ENCODE measurements at regions not wholly inside any gene's neighbourhood (a gene's known extent, or its start where the extent isn't known, plus 50 kb on each side); places are given as distances from the start of the nearest gene placed in this dataset.

DNA sequence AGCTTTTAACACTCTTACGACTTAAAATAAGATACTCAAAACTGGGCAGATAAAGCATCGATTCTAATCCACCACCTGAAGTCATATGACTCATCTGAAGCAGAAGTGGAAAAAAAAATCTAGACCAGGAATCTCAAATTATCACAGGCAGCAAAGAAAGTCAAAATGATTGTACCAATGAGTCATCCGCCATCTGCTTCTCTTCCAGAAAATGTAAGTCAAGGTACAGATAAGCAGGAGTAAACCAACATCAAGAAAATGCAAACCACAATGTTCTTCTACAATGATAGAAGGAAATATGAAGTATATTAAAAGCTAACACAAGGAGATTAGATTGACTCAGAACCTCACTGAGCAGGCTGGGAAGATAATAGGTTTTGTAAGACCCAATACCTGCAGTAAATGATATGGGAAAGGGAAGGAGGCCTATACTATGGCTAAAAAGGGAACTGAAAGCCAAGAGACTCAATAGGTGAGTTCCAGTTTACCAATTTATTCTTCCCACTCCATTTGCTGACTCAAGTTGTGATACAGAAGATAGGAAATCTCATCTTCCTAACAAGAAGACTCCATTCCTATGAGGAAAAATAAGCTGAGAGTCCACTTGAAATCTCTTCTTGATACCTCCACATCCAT lies 88.4 kb upstream of the TET2 start:
- 0 out of 2 replicates have a peak, but pooled peaks have one; percentile 15 for TF ChIP-seq TOX (CRISPR knock-in tag; IDR thresholded peaks at IDR 0.05; ENCODE audit: borderline replicate concordance)
- TF ChIP-seq CREB5 (CRISPR knock-in tag; IDR thresholded peaks at IDR 0.05; ENCODE audit: low read depth): no peak
- no peak for TF ChIP-seq ZNF70 (CRISPR knock-in tag; IDR thresholded peaks at IDR 0.05)
- no peak for TF ChIP-seq POU6F1 (CRISPR knock-in tag; IDR thresholded peaks at IDR 0.05; ENCODE audit: borderline replicate concordance, low read depth)
- TF ChIP-seq ESRRG (CRISPR knock-in tag; IDR thresholded peaks at IDR 0.05): no peak
- no peak for TF ChIP-seq BACH2 (CRISPR knock-in tag; IDR thresholded peaks at IDR 0.05; ENCODE audit: borderline replicate concordance)
- 0 out of 2 replicates have a peak, but pooled peaks have one; percentile 21 for TF ChIP-seq PATZ1 (CRISPR knock-in tag; IDR thresholded peaks at IDR 0.05; ENCODE audit: borderline replicate concordance)
- TF ChIP-seq ISL1 (CRISPR knock-in tag; IDR thresholded peaks at IDR 0.05): peak; percentile 79
- TF ChIP-seq, protein P1, sequence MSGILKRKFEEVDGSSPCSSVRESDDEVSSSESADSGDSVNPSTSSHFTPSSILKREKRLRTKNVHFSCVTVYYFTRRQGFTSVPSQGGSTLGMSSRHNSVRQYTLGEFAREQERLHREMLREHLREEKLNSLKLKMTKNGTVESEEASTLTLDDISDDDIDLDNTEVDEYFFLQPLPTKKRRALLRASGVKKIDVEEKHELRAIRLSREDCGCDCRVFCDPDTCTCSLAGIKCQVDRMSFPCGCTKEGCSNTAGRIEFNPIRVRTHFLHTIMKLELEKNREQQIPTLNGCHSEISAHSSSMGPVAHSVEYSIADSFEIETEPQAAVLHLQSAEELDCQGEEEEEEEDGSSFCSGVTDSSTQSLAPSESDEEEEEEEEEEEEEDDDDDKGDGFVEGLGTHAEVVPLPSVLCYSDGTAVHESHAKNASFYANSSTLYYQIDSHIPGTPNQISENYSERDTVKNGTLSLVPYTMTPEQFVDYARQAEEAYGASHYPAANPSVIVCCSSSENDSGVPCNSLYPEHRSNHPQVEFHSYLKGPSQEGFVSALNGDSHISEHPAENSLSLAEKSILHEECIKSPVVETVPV (CRISPR knock-in tag; IDR thresholded peaks at IDR 0.05): no peak
- peak; percentile 19; the same call in 1 of the 2 replicates for TF ChIP-seq ZNF8 (CRISPR knock-in tag; IDR thresholded peaks at IDR 0.05)
- no peak for TF ChIP-seq CSDC2 (CRISPR knock-in tag; IDR thresholded peaks at IDR 0.05)
- TF ChIP-seq RARB (CRISPR knock-in tag; IDR thresholded peaks at IDR 0.05): no peak
- ATAC-seq: peak; percentile 43

DNA sequence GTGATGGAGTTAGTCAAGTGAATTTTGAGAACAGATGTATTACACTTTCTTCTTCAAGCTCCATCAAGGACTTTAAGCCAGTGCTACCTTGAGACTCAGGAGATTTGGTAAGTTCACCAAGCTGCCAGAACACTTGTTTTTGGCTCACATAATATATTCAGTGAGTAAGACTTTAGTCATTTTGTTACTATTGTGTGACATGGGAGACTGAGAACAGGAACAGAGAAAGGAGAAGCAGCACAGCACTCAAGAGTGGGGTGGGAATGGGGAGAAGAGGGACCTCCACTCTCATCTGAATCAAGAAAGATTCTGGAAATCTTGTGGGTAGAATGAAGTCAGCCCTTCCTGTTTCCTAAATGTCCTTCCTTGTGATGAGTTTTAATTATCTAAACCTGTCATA lies 87.3 kb upstream of the TET2 start:
- ATAC-seq: no peak
- TF ChIP-seq ZFP30 (CRISPR knock-in tag; IDR thresholded peaks at IDR 0.05): no peak

- TF ChIP-seq, protein P1 (CRISPR knock-in tag; IDR thresholded peaks at IDR 0.05): no peak
- TF ChIP-seq ARNTL (CRISPR knock-in tag; IDR thresholded peaks at IDR 0.05; ENCODE audit: borderline replicate concordance, low read depth): no peak
- no peak for TF ChIP-seq TCF4 (CRISPR knock-in tag; IDR thresholded peaks at IDR 0.05; ENCODE audit: borderline replicate concordance)
- TF ChIP-seq PPARA (CRISPR knock-in tag; IDR thresholded peaks at IDR 0.05; ENCODE audit: borderline replicate concordance): no peak
- TF ChIP-seq, protein P2, sequence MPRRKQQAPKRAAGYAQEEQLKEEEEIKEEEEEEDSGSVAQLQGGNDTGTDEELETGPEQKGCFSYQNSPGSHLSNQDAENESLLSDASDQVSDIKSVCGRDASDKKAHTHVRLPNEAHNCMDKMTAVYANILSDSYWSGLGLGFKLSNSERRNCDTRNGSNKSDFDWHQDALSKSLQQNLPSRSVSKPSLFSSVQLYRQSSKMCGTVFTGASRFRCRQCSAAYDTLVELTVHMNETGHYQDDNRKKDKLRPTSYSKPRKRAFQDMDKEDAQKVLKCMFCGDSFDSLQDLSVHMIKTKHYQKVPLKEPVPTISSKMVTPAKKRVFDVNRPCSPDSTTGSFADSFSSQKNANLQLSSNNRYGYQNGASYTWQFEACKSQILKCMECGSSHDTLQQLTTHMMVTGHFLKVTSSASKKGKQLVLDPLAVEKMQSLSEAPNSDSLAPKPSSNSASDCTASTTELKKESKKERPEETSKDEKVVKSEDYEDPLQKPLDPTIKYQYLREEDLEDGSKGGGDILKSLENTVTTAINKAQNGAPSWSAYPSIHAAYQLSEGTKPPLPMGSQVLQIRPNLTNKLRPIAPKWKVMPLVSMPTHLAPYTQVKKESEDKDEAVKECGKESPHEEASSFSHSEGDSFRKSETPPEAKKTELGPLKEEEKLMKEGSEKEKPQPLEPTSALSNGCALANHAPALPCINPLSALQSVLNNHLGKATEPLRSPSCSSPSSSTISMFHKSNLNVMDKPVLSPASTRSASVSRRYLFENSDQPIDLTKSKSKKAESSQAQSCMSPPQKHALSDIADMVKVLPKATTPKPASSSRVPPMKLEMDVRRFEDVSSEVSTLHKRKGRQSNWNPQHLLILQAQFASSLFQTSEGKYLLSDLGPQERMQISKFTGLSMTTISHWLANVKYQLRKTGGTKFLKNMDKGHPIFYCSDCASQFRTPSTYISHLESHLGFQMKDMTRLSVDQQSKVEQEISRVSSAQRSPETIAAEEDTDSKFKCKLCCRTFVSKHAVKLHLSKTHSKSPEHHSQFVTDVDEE (CRISPR knock-in tag; IDR thresholded peaks at IDR 0.05): no peak
- no peak for TF ChIP-seq OSR1 (CRISPR knock-in tag; IDR thresholded peaks at IDR 0.05)
- no peak for TF ChIP-seq SNAI2 (CRISPR knock-in tag; IDR thresholded peaks at IDR 0.05)
- no peak for TF ChIP-seq POU6F1 (CRISPR knock-in tag; IDR thresholded peaks at IDR 0.05; ENCODE audit: borderline replicate concordance, low read depth)
- TF ChIP-seq ESRRG (CRISPR knock-in tag; IDR thresholded peaks at IDR 0.05): no peak
- no peak for TF ChIP-seq PATZ1 (CRISPR knock-in tag; IDR thresholded peaks at IDR 0.05; ENCODE audit: borderline replicate concordance)
- no peak for TF ChIP-seq CSDC2 (CRISPR knock-in tag; IDR thresholded peaks at IDR 0.05)
- TF ChIP-seq ZC3H10 (CRISPR knock-in tag; IDR thresholded peaks at IDR 0.05): no peak
- TF ChIP-seq RARB (CRISPR knock-in tag; IDR thresholded peaks at IDR 0.05): no peak
- TF ChIP-seq TOX (CRISPR knock-in tag; IDR thresholded peaks at IDR 0.05; ENCODE audit: borderline replicate concordance): no peak
Measured at GRCh38 chr4:105060628-105061027, 86.0 kb upstream of the TET2 start.

More at GRCh38 chr4:105060628-105061027, 86.0 kb upstream of the TET2 start:
- ATAC-seq: peak; percentile 46

Measured in SK-N-SH treated with all-trans-retinoic acid at 6 μM for 48 hours (cell line).